Prostate gland (tissue), 2 donors: ENCODE measurements at regions not wholly inside any gene's neighbourhood (a gene's known extent, or its start where the extent isn't known, plus 50 kb on each side); places are given as distances from the start of the nearest gene placed in this dataset.

Source experiments
- DNase-seq: peaks from one replicate; pipeline ENCODE4 v3.0.0-alpha.2; 2019; ENCODE audit warnings: low spot score
- H3K27ac ChIP-seq, 2 donors: fragments of 200-600 bp; sonication (generic); 2 replicates each; pipeline ENCODE4 v1.5.1; 2017 to 2019
- H3K27me3 ChIP-seq: fragments of 200-600 bp; sonication (generic); replicated peaks from 2 replicates; pipeline ENCODE4 v1.5.1; 2019; ENCODE audit not compliant: insufficient read depth
- H3K36me3 ChIP-seq, 2 donors: fragments of 200-600 bp; sonication (generic); 1 replicate in 1 of 2; 2 replicates in 1 of 2; pipeline versions ENCODE4 v1.5.1 to v1.8.1; 2017 to 2019
- H3K4me1 ChIP-seq: fragments of 200-600 bp; sonication (generic); replicated peaks from 2 replicates; pipeline ENCODE4 v1.5.1; 2019
- H3K4me3 ChIP-seq, 2 donors: fragments of 200-600 bp; sonication (generic); 2 replicates each; pipeline ENCODE4 v1.5.1; 2017 to 2019
- H3K9me3 ChIP-seq: fragments of 200-600 bp; sonication (generic); 2 replicates; pipeline ENCODE4 v1.5.1; 2017
- POLR2A ChIP-seq: fragments of 450-650 bp; IDR thresholded peaks from one replicate; pipeline ENCODE4 v1.6.1; 2016; ENCODE audit warnings: antibody characterized with exemption, mild to moderate bottlenecking
- POLR2AphosphoS5 ChIP-seq: sonication (generic); formaldehyde crosslinking; IDR thresholded peaks from one replicate; pipeline ENCODE4 v1.6.1; 2017; ENCODE audit warnings: antibody characterized with exemption
- WGBS: methylation state at CpG from one replicate; pipeline ENCODE4 v1.1.5; 2018; 5-methylcytosine and 5-hydroxymethylcytosine counted together
- intact Hi-C: fragments of 100-400 bp; cut with DNase I; formaldehyde crosslinking; loops from one replicate; pipeline ENCODE4 v1.14.2; 2022
- TF ChIP-seq, protein P1 (sequence below), 4 experiments: fragments of 200-600 bp in 2 of 4; fragments of 450-650 bp in 2 of 4; sonication (generic) in 2 of 4; IDR thresholded peaks; 1 replicate in 3 of 4; 2 replicates in 1 of 4; pipeline ENCODE4 v1.5.1; 2016 to 2019; ENCODE audit warnings: antibody characterized with exemption in 4 of 4, mild to moderate bottlenecking in 2 of 4, moderate library complexity in 2 of 4

DNA sequence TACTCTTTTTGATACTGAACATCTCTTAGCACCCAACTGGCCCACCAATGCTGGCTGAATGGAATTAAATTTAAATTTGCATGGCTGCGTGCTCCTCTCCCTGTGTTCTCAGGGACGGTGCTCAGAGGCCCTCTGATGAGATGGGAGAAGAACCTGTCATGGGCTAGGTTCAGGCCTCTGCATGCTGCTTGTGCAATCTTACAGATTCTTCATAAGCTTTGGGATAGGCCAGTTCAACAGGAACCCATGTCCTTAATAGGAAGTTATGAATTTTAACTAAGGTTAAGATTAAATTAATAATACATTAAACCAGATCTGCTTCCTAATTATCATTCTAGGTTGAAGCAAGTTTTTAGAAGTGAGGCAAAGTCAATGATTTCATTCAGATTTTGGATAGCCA lies 119.7 kb upstream of the LRIG3 start:
- H3K27ac ChIP-seq: no peak overlapping the region
- intact Hi-C loops: no loop called here
- no peaks in the 10 kb centered on the region for H3K4me1 ChIP-seq
- 98% methylated on average over 2 of the region's 2 CpGs for WGBS
- H3K27me3 ChIP-seq: no peaks in the 10 kb centered on the region
- TF ChIP-seq, protein P1, sequence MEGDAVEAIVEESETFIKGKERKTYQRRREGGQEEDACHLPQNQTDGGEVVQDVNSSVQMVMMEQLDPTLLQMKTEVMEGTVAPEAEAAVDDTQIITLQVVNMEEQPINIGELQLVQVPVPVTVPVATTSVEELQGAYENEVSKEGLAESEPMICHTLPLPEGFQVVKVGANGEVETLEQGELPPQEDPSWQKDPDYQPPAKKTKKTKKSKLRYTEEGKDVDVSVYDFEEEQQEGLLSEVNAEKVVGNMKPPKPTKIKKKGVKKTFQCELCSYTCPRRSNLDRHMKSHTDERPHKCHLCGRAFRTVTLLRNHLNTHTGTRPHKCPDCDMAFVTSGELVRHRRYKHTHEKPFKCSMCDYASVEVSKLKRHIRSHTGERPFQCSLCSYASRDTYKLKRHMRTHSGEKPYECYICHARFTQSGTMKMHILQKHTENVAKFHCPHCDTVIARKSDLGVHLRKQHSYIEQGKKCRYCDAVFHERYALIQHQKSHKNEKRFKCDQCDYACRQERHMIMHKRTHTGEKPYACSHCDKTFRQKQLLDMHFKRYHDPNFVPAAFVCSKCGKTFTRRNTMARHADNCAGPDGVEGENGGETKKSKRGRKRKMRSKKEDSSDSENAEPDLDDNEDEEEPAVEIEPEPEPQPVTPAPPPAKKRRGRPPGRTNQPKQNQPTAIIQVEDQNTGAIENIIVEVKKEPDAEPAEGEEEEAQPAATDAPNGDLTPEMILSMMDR (IDR thresholded peaks at IDR 0.05): no peak
- TF ChIP-seq POLR2AphosphoS5: no peak
- no peak for TF ChIP-seq POLR2A
- H3K4me3 ChIP-seq: no peak overlapping the region
- no peaks in the 10 kb centered on the region for H3K36me3 ChIP-seq
- H3K9me3 ChIP-seq: no peaks in the 10 kb centered on the region
- DNase-seq: no peak

DNA sequence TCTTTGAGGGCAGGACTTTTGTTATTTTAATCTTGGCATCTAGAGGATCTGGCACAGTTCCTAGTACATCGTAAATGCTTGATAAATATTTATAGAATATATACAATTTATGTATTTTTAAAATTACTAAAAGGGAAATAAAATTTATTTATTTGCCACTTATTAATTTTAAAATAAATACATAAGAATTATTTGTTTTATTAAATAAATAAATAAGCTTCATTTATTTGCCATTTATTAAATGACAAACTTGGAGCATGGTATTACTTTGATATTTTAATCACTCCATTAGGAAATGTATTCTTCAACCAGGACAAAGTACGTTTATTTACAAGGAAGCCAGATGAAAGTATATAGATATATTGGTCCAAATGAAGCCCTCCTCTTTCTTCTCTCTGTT lies 118.7 kb upstream of the LRIG3 start:
- Histone ChIP-seq H3K27me3 (no peaks in the 10 kb centered on the region), H3K36me3 (no peaks in the 10 kb centered on the region), H3K4me3 (no peak overlapping the region), H3K27ac (no peak overlapping the region), H3K9me3 (no peaks in the 10 kb centered on the region), H3K4me1 (no peaks in the 10 kb centered on the region)
- WGBS: 60% methylated on average over 2 of the region's 2 CpGs
- TF ChIP-seq, protein P1 (IDR thresholded peaks at IDR 0.05): no peak
- TF ChIP-seq POLR2AphosphoS5 (no peak), POLR2A (no peak)
- no peak for DNase-seq
- intact Hi-C loops: loop anchor here (10.0 kb wide), 1 partner anchor 114 kb away; the partner anchor contains the start of gene LRIG3

DNA sequence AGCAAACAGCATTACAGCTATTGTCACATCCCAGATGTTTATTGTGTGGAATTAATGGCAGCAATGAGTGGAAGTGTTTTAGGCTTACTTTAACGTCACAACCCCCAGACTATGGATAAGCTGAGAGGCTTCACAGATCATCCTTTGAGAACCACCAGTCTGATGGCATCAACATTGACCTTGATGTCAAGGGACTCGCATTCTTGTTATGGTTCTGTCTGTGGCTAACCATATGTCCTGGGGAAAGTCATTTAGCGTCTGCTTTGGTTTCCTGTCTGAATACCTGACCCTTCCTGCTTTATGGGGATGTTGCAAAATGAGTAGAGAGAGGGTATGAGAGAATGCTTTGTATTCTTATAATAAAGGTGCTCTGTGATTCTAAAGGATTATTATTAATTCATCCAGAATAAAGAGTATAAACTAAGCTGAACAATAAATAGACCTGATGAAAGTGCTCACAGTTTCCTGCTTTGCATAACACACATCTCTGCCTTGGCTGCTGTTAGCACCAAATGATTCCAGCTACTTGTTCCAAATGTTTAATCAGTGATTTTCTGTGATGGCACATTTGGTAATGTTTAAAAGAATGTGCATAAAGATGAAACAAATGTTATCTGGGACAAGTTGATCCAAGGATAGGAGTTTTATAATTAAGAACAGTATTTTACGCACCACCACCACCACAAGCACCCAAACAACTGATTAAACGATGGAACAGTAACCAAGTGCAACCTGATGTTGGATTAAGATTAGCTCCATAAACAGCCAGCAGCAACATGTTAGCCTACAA lies 116.9 kb upstream of the LRIG3 start:
- TF ChIP-seq POLR2A (no peak), POLR2AphosphoS5 (peak; percentile 5)
- TF ChIP-seq, protein P1 (IDR thresholded peaks at IDR 0.05): no peak
- Histone ChIP-seq H3K27me3 (no peaks in the 10 kb centered on the region), H3K4me1 (no peaks in the 10 kb centered on the region), H3K9me3 (no peaks in the 10 kb centered on the region), H3K36me3 (no peaks in the 10 kb centered on the region), H3K27ac (no peak overlapping the region), H3K4me3 (no peak overlapping the region)
- DNase-seq: no peak
- intact Hi-C loops: loop anchor here (10.0 kb wide), 1 partner anchor 112 kb away; the partner anchor contains the start of gene LRIG3
- 27% methylated on average over 5 of the region's 5 CpGs for WGBS

DNA sequence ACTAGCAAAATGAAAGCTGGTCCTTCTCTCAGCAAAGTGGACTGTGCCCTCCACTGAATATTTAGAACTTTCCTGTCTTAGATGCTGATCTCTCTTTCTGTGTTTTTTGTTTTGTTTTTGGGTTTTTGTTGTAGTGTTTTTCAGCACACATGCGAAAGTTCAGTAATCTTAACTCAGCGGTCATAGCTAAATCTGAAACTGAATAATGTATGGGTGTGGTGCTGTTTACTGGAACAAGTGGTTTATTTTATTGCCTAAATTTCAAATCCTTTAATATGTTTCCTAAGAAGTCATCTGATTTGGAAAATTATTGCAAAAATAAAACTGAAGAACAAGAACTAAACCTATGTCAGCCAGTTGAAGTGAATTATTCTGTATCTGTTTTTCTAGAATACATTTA lies 116.0 kb upstream of the LRIG3 start:
- 85% methylated on average over 2 of the region's 2 CpGs for WGBS
- Histone ChIP-seq H3K4me3 (no peak overlapping the region), H3K27me3 (no peaks in the 10 kb centered on the region), H3K36me3 (no peaks in the 10 kb centered on the region), H3K4me1 (no peaks in the 10 kb centered on the region), H3K9me3 (no peaks in the 10 kb centered on the region), H3K27ac (no peak overlapping the region)
- DNase-seq: no peak
- intact Hi-C loops: loop anchor here (10.0 kb wide), 1 partner anchor 112 kb away; the partner anchor contains the start of gene LRIG3
- TF ChIP-seq, protein P1 (IDR thresholded peaks at IDR 0.05): no peak
- TF ChIP-seq POLR2AphosphoS5 (no peak), POLR2A (no peak)

DNA sequence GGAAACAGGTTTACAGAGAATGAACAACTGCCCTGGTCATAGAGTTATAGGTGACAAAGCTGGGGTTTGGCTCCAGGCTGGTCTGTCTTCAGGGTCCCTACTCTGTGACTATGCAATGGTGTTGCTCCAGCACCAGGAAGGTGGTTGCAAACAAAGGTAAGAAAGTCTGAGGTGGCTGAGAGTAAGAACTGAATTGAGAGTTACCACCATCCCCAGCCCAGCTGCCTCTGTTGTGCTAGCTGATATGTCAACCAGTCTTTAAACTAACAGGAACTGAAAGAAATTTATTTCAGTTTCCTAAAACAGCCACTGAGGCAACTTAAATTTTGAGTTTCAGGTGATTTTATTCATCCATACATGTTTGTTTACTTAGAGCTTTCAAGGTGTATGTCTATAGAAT lies 111.0 kb upstream of the LRIG3 start:
- Histone ChIP-seq H3K27ac (no peak overlapping the region), H3K9me3 (no peaks in the 10 kb centered on the region), H3K4me3 (no peak overlapping the region), H3K27me3 (no peaks in the 10 kb centered on the region), H3K4me1 (no peaks in the 10 kb centered on the region), H3K36me3 (no peaks in the 10 kb centered on the region)
- DNase-seq: no peak
- no peak for TF ChIP-seq POLR2AphosphoS5
- intact Hi-C loops: loop anchor here (10.0 kb wide), 1 partner anchor 107 kb away; the partner anchor contains the start of gene LRIG3
